H1 (cell line): ENCODE measurements at regions not wholly inside any gene's neighbourhood (a gene's known extent, or its start where the extent isn't known, plus 50 kb on each side); places are given as distances from the start of the nearest gene placed in this dataset.

Experiments used
- CHD1 ChIP-seq: IDR thresholded peaks from 2 replicates; pipeline ENCODE4 v1.6.1; 2012; ENCODE audit warnings: low read depth, low read length, improper control_type of control experiment
- GTF2F1 ChIP-seq: IDR thresholded peaks from 2 replicates; pipeline ENCODE4 v1.6.1; 2012; ENCODE audit warnings: low read depth, low read length, improper control_type of control experiment, borderline replicate concordance
- RFX5 ChIP-seq: IDR thresholded peaks from 2 replicates; pipeline ENCODE4 v1.6.1; 2011; ENCODE audit warnings: low read depth, low read length, improper control_type of control experiment, borderline replicate concordance
- SRF ChIP-seq: IDR thresholded peaks from 2 replicates; pipeline ENCODE4 v1.6.1; 2011; ENCODE audit warnings: mild to moderate bottlenecking, low read depth, low read length, moderate library complexity

DNA sequence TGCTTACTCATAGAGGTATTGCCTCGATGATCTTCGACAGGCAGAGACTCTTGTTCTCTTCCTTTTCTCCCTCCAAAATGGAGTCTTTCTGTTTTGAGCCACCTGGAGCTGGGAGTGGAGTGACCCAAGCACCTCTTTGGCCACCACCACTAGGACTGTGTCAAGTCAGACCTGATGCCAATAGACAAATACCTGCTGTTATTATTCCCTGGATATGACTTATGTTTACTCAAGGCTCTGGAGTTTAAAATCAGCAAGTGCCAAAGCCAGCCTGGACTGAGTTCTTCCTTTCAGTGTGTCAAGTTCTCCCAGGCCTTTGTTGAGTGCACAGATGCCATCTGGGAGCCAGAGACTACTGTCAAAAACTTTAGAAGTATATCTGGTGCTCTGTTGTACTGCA lies 130.2 kb upstream of the SLC6A14 start (continued):
- no peak for TF ChIP-seq RFX5
- TF ChIP-seq SRF = no peak
- TF ChIP-seq GTF2F1 = no peak
- TF ChIP-seq CHD1 = no peak
